ENCODE measurements at regions not wholly inside any gene's neighbourhood (a gene's known extent, or its start where the extent isn't known, plus 50 kb on each side); places are given as distances from the start of the nearest gene placed in this dataset.

GRCh38 chr22:27631641-27632040 is 169.9 kb downstream of the MN1 start:
- H3K4me3 ChIP-seq: no peak overlapping the region
- H3K36me3 ChIP-seq (ENCODE audit: control insufficient read depth in 4 of 4, insufficient read depth in 4 of 4, low read length in 4 of 4): no peaks in the 10 kb centered on the region
- no peak overlapping the region for H3K27ac ChIP-seq (ENCODE audit: low read depth in 1 of 2, low read length in 1 of 2)
- no peak overlapping the region for H3K9ac ChIP-seq (ENCODE audit: insufficient read depth in 1 of 2, low read length in 2 of 2)
- no peaks in the 10 kb centered on the region for H3K4me1 ChIP-seq (ENCODE audit: control insufficient read depth in 5 of 5, insufficient read depth in 5 of 5, low read length in 5 of 5)
- H3K27me3 ChIP-seq (ENCODE audit: control insufficient read depth in 3 of 3, insufficient read depth in 3 of 3, low read length in 2 of 3): no peaks in the 10 kb centered on the region
- no peaks in the 10 kb centered on the region for H3K9me3 ChIP-seq (ENCODE audit: control insufficient read depth in 4 of 4, insufficient read depth in 3 of 4, low read length in 3 of 4)
- no peak for DNase-seq
- no peak for TF ChIP-seq CTCF (IDR thresholded peaks at IDR 0.05; ENCODE audit: control extremely low read depth, extremely low read depth)
- no peak for ATAC-seq (ENCODE audit: insufficient read depth, low FRiP score)
- 98 to 100% methylated on average over 1 of the region's 1 CpG for whole genome bisulfite sequencing, 2 donors

GRCh38 chr22:27632451-27633295 is 168.9 kb downstream of the MN1 start:
- 22 to 35% methylated on average over 21 to 24 of the region's 24 CpGs for whole genome bisulfite sequencing, 2 donors
- Histone ChIP-seq H3K4me3 (no peak overlapping the region), H3K9me3 (ENCODE audit: control insufficient read depth in 4 of 4, insufficient read depth in 3 of 4, low read length in 3 of 4) (no peaks in the 10 kb centered on the region), H3K9ac (ENCODE audit: insufficient read depth in 1 of 2, low read length in 2 of 2) (no peak overlapping the region), H3K4me1 (ENCODE audit: control insufficient read depth in 5 of 5, insufficient read depth in 5 of 5, low read length in 5 of 5) (no peaks in the 10 kb centered on the region), H3K27ac (ENCODE audit: low read depth in 1 of 2, low read length in 1 of 2) (no peak overlapping the region), H3K36me3 (ENCODE audit: control insufficient read depth in 4 of 4, insufficient read depth in 4 of 4, low read length in 4 of 4) (no peaks in the 10 kb centered on the region), H3K27me3 (ENCODE audit: control insufficient read depth in 3 of 3, insufficient read depth in 3 of 3, low read length in 2 of 3) (no peaks in the 10 kb centered on the region)
- no peak for TF ChIP-seq CTCF (IDR thresholded peaks at IDR 0.05; ENCODE audit: control extremely low read depth, extremely low read depth)
- DNase-seq (peak in 1 of 3 donors; percentile 44), ATAC-seq (ENCODE audit: insufficient read depth, low FRiP score) (no peak)

GRCh38 chr22:27633296-27633871 is 168.2 kb downstream of the MN1 start:
- Histone ChIP-seq H3K27ac (ENCODE audit: low read depth in 1 of 2, low read length in 1 of 2) (no peak overlapping the region), H3K4me3 (no peak overlapping the region), H3K4me1 (ENCODE audit: control insufficient read depth in 5 of 5, insufficient read depth in 5 of 5, low read length in 5 of 5) (no peaks in the 10 kb centered on the region), H3K9me3 (ENCODE audit: control insufficient read depth in 4 of 4, insufficient read depth in 3 of 4, low read length in 3 of 4) (no peaks in the 10 kb centered on the region), H3K9ac (ENCODE audit: insufficient read depth in 1 of 2, low read length in 2 of 2) (no peak overlapping the region), H3K27me3 (ENCODE audit: control insufficient read depth in 3 of 3, insufficient read depth in 3 of 3, low read length in 2 of 3) (no peaks in the 10 kb centered on the region), H3K36me3 (ENCODE audit: control insufficient read depth in 4 of 4, insufficient read depth in 4 of 4, low read length in 4 of 4) (no peaks in the 10 kb centered on the region)
- DNase-seq (no peak), ATAC-seq (ENCODE audit: insufficient read depth, low FRiP score) (no peak)
- no peak for TF ChIP-seq CTCF (IDR thresholded peaks at IDR 0.05; ENCODE audit: control extremely low read depth, extremely low read depth)
- WGBS, 2 donors: 64 to 70% methylated on average over 8 of the region's 8 CpGs

Measured in lung (tissue), 11 donors.